WTC11 (cell line): ENCODE measurements at regions not wholly inside any gene's neighbourhood (a gene's known extent, or its start where the extent isn't known, plus 50 kb on each side); places are given as distances from the start of the nearest gene placed in this dataset.

Source experiments
- ATAC-seq: fragments of 200-7000 bp; cut with Tn5 transposase; 2 replicates; pipeline ENCODE4 v1.10.0; 2021; ENCODE audit warnings: mild to moderate bottlenecking, moderate library complexity
- CTCF ChIA-PET: fragments of 300-600 bp; sonication (Branson Sonifier 250); formaldehyde crosslinking; loops from one replicate; lab custom pipeline; 2021; ENCODE audit warnings: antibody characterized with exemption; lab: Charles Lee
- POLR2A ChIA-PET: fragments of 350-600 bp; sonication (Branson Sonifier 250); formaldehyde crosslinking; loops from one replicate; lab custom pipeline; 2021; ENCODE audit warnings: antibody characterized with exemption; lab: Charles Lee
- DNase-seq: peaks from one replicate; pipeline ENCODE4 v3.0.0; 2021; ENCODE audit warnings: low spot score
- H3K27ac Mint-ChIP-seq: 2 replicates; pipeline ENCODE4 v1.8.0; 2021; ENCODE audit warnings: mixed read lengths
- H3K27me3 Mint-ChIP-seq: 2 replicates; pipeline ENCODE4 v1.8.0; 2021; ENCODE audit warnings: low read depth, mild to moderate bottlenecking, moderate library complexity, mixed read lengths
- H3K36me3 Mint-ChIP-seq: 2 replicates; pipeline ENCODE4 v1.8.0; 2021; ENCODE audit warnings: mixed read lengths
- H3K4me1 Mint-ChIP-seq: 2 replicates; pipeline ENCODE4 v1.8.0; 2022; ENCODE audit warnings: mixed read lengths
- H3K4me3 Mint-ChIP-seq: 2 replicates; pipeline ENCODE4 v1.8.0; 2021; ENCODE audit warnings: mild to moderate bottlenecking, moderate library complexity, mixed read lengths
- H3K9me3 Mint-ChIP-seq: 2 replicates; pipeline ENCODE4 v1.8.0; 2021; ENCODE audit warnings: mixed read lengths
- ATF6 ChIP-seq: sonication (generic); formaldehyde crosslinking; IDR thresholded peaks from 2 replicates; pipeline ENCODE4 v1.8.1; 2023; ENCODE audit warnings: mild to moderate bottlenecking, missing genetic modification reagents
- CREB1 ChIP-seq: sonication (generic); formaldehyde crosslinking; IDR thresholded peaks from 2 replicates; pipeline ENCODE4 v1.8.0; 2023; ENCODE audit warnings: mild to moderate bottlenecking, missing genetic modification reagents
- CREM ChIP-seq: sonication (generic); formaldehyde crosslinking; IDR thresholded peaks from 2 replicates; pipeline ENCODE4 v1.8.1; 2022; ENCODE audit warnings: mild to moderate bottlenecking, missing genetic modification reagents, moderate library complexity
- ELF4 ChIP-seq: sonication (generic); formaldehyde crosslinking; IDR thresholded peaks from 2 replicates; pipeline ENCODE4 v1.8.1; 2022; ENCODE audit warnings: low read depth, mild to moderate bottlenecking, moderate library complexity, missing genetic modification reagents
- ERG ChIP-seq: fragments of 250-450 bp; sonication (Bioruptor Pico); IDR thresholded peaks from 2 replicates; pipeline ENCODE4 v1.8.0; 2021; ENCODE audit warnings: mild to moderate bottlenecking
- ESRRA ChIP-seq: sonication (generic); formaldehyde crosslinking; IDR thresholded peaks from 2 replicates; pipeline ENCODE4 v1.8.1; 2022; ENCODE audit warnings: mild to moderate bottlenecking, missing genetic modification reagents, borderline replicate concordance
- FOXJ3 ChIP-seq: sonication (generic); formaldehyde crosslinking; IDR thresholded peaks from 2 replicates; pipeline ENCODE4 v1.9.0; 2021; ENCODE audit warnings: missing genetic modification reagents, mild to moderate bottlenecking, borderline replicate concordance
- HMGXB4 ChIP-seq: sonication (generic); formaldehyde crosslinking; IDR thresholded peaks from 2 replicates; pipeline ENCODE4 v1.8.1; 2023; ENCODE audit warnings: mild to moderate bottlenecking, moderate library complexity, missing genetic modification reagents
- JAZF1 ChIP-seq: fragments of 250-450 bp; sonication (Bioruptor Pico); IDR thresholded peaks from 2 replicates; pipeline ENCODE4 v1.9.0; 2021; ENCODE audit warnings: moderate library complexity, mild to moderate bottlenecking, inconsistent platforms
- MXD4 ChIP-seq: fragments of 250-450 bp; sonication (Bioruptor Pico); IDR thresholded peaks from 2 replicates; pipeline ENCODE4 v1.8.0; 2021; ENCODE audit warnings: mild to moderate bottlenecking, moderate library complexity, borderline replicate concordance
- NFYB ChIP-seq: sonication (generic); formaldehyde crosslinking; conservative IDR thresholded peaks from 2 replicates; pipeline ENCODE4 v1.8.0; 2022; ENCODE audit warnings: low read depth, missing genetic modification reagents
- OVOL2 ChIP-seq: fragments of 250-450 bp; sonication (Bioruptor Pico); IDR thresholded peaks from 2 replicates; pipeline ENCODE4 v1.9.0; 2021; ENCODE audit warnings: mild to moderate bottlenecking, borderline replicate concordance
- PRRX2 ChIP-seq: fragments of 250-450 bp; sonication (Bioruptor Pico); IDR thresholded peaks from 2 replicates; pipeline ENCODE4 v1.8.0; 2021; ENCODE audit warnings: mild to moderate bottlenecking
- SMAD3 ChIP-seq: sonication (generic); formaldehyde crosslinking; IDR thresholded peaks from 2 replicates; pipeline ENCODE4 v1.8.0; 2022; ENCODE audit warnings: missing genetic modification reagents, mild to moderate bottlenecking, borderline replicate concordance
- TCF7 ChIP-seq: sonication (generic); formaldehyde crosslinking; IDR thresholded peaks from 2 replicates; pipeline ENCODE4 v1.8.0; 2022; ENCODE audit warnings: mild to moderate bottlenecking, low read depth, missing genetic modification reagents, moderate library complexity
- TP53 ChIP-seq: sonication (generic); formaldehyde crosslinking; IDR thresholded peaks from 2 replicates; pipeline ENCODE4 v1.8.1; 2023; ENCODE audit warnings: mild to moderate bottlenecking, missing genetic modification reagents
- ZNF232 ChIP-seq: sonication (generic); formaldehyde crosslinking; IDR thresholded peaks from 2 replicates; pipeline ENCODE4 v1.8.0; 2022; ENCODE audit warnings: mild to moderate bottlenecking, missing genetic modification reagents
- ZNF396 ChIP-seq: fragments of 250-450 bp; sonication (Bioruptor Pico); IDR thresholded peaks from 2 replicates; pipeline ENCODE4 v1.8.0; 2021; ENCODE audit warnings: mild to moderate bottlenecking, moderate library complexity, borderline replicate concordance
- TF ChIP-seq, protein P1 (sequence below): fragments of 250-450 bp; sonication (Bioruptor Pico); IDR thresholded peaks from 2 replicates; pipeline ENCODE4 v2.1.2; 2022; ENCODE audit warnings: mild to moderate bottlenecking, moderate library complexity
- TF ChIP-seq, protein P2 (sequence below): sonication (generic); formaldehyde crosslinking; IDR thresholded peaks from 2 replicates; pipeline ENCODE4 v1.8.1; 2023; ENCODE audit warnings: mild to moderate bottlenecking, missing genetic modification reagents
- TF ChIP-seq, protein P3 (sequence below): fragments of 250-450 bp; sonication (Bioruptor Pico); IDR thresholded peaks from 2 replicates; pipeline ENCODE4 v1.9.0; 2021; ENCODE audit warnings: moderate library complexity, mild to moderate bottlenecking, inconsistent platforms, borderline replicate concordance
- TF ChIP-seq, protein P4 (sequence below): fragments of 250-450 bp; sonication (Bioruptor Pico); conservative IDR thresholded peaks from 2 replicates; pipeline ENCODE4 v1.9.0; 2021; ENCODE audit warnings: mild to moderate bottlenecking
- TF ChIP-seq, protein P5 (sequence below): sonication (generic); formaldehyde crosslinking; IDR thresholded peaks from 2 replicates; pipeline ENCODE4 v1.8.1; 2022; ENCODE audit warnings: low read depth, mild to moderate bottlenecking, moderate library complexity, missing genetic modification reagents, borderline replicate concordance
- TF ChIP-seq, protein P6 (sequence below): sonication (generic); formaldehyde crosslinking; IDR thresholded peaks from 2 replicates; pipeline ENCODE4 v1.8.0; 2022; ENCODE audit warnings: mild to moderate bottlenecking, missing genetic modification reagents

DNA sequence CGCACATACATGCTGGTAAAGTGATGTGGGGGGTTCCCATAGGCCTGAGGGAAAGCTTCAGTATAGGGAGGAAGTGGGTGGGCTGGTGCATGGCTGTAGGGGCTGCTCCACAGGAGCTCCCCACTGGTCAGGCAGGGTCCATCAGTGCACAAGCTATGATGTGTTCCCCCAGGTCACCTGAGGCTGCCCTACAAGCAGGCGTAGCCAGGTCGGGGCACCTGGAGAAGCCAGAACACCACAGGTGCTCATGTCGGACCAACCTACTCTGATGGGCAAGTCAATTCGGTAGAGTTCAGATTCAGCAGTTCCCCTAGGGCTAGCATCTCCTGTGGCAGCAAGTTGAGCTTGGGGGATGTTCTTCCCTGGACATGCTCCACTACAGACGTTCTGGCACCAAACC lies 103.3 kb upstream of the EPHA5 start:
- ATAC-seq = no peak
- DNase-seq = no peak
- Mint-ChIP-seq H3K9me3 (peaks cover 80% of the 10 kb centered on the region), H3K36me3 (peaks cover 67% of the 10 kb centered on the region), H3K4me3 (no peak overlapping the region), H3K27ac (no peak overlapping the region), H3K27me3 (peaks cover 11% of the 10 kb centered on the region), H3K4me1 (no peaks in the 10 kb centered on the region)
- POLR2A ChIA-PET = no interaction called here
- CTCF ChIA-PET = no interaction called here
- TF ChIP-seq ESRRA (no peak), PRRX2 (CRISPR knock-in tag) (no peak), OVOL2 (no peak), HMGXB4 (CRISPR knock-in tag) (no peak), MXD4 (CRISPR knock-in tag) (no peak), SMAD3 (CRISPR knock-in tag) (no peak), FOXJ3 (CRISPR knock-in tag) (no peak), ZNF396 (no peak), CREM (CRISPR knock-in tag) (no peak)
- TF ChIP-seq, protein P1, sequence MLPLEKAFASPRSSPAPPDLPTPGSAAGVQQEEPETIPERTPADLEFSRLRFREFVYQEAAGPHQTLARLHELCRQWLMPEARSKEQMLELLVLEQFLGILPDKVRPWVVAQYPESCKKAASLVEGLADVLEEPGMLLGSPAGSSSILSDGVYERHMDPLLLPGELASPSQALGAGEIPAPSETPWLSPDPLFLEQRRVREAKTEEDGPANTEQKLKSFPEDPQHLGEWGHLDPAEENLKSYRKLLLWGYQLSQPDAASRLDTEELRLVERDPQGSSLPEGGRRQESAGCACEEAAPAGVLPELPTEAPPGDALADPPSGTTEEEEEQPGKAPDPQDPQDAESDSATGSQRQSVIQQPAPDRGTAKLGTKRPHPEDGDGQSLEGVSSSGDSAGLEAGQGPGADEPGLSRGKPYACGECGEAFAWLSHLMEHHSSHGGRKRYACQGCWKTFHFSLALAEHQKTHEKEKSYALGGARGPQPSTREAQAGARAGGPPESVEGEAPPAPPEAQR (CRISPR knock-in tag) = no peak
- TF ChIP-seq, protein P2, sequence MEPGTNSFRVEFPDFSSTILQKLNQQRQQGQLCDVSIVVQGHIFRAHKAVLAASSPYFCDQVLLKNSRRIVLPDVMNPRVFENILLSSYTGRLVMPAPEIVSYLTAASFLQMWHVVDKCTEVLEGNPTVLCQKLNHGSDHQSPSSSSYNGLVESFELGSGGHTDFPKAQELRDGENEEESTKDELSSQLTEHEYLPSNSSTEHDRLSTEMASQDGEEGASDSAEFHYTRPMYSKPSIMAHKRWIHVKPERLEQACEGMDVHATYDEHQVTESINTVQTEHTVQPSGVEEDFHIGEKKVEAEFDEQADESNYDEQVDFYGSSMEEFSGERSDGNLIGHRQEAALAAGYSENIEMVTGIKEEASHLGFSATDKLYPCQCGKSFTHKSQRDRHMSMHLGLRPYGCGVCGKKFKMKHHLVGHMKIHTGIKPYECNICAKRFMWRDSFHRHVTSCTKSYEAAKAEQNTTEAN = no peak
- TF ChIP-seq, protein P3, sequence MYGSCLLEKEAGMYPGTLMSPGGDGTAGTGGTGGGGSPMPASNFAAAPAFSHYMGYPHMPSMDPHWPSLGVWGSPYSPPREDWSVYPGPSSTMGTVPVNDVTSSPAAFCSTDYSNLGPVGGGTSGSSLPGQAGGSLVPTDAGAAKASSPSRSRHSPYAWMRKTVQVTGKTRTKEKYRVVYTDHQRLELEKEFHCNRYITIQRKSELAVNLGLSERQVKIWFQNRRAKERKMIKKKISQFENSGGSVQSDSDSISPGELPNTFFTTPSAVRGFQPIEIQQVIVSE = no peak

- Mint-ChIP-seq H3K4me3 (no peak overlapping the region), H3K36me3 (no peaks in the 10 kb centered on the region), H3K27ac (no peak overlapping the region), H3K4me1 (no peaks in the 10 kb centered on the region), H3K27me3 (no peaks in the 10 kb centered on the region), H3K9me3 (no peaks in the 10 kb centered on the region)
- no peak for DNase-seq
- no peak for ATAC-seq
- ChIA-PET POLR2A (no interaction called here), CTCF (no interaction called here)
- no peak for TF ChIP-seq TP53
- TF ChIP-seq JAZF1 (CRISPR knock-in tag) = no peak
- TF ChIP-seq, protein P4, sequence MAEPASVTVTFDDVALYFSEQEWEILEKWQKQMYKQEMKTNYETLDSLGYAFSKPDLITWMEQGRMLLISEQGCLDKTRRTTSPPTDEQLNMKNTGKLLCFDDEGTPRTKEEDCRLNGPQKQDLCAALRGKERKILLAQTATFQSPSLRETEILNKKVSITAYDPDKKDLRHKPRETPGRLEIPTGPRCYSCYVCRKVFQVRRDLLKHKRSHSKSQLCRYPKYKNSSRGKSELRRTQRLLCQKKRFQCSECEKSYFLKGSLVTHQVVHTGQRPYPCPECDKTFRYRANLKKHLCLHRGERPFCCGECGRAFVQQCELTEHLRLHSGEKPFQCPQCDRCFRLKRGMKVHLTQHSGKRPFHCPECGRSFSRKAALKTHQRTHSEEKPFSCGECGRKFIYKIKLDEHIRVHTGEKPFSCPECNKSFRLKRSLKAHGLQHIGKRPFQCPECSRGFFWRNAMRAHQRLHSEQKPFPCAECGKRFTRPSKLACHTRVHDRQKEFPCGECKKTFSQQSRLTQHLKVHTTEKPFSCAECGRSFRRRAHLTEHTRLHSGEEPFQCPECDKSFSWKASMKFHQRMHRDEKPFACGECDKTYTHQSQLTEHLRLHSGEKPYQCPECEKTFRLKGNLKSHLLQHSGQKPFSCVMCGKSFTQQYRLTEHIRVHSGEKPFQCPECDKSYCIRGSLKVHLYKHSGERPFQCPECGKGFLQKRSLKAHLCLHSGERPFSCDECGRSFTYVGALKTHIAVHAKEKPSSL = no peak
- no peak for TF ChIP-seq ELF4 (CRISPR knock-in tag)
- TF ChIP-seq MXD4 (CRISPR knock-in tag) = no peak
- TF ChIP-seq, protein P5, sequence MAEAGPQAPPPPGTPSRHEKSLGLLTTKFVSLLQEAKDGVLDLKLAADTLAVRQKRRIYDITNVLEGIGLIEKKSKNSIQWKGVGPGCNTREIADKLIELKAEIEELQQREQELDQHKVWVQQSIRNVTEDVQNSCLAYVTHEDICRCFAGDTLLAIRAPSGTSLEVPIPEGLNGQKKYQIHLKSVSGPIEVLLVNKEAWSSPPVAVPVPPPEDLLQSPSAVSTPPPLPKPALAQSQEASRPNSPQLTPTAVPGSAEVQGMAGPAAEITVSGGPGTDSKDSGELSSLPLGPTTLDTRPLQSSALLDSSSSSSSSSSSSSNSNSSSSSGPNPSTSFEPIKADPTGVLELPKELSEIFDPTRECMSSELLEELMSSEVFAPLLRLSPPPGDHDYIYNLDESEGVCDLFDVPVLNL (CRISPR knock-in tag) = no peak
- no peak for TF ChIP-seq NFYB (CRISPR knock-in tag)
- TF ChIP-seq, protein P6, sequence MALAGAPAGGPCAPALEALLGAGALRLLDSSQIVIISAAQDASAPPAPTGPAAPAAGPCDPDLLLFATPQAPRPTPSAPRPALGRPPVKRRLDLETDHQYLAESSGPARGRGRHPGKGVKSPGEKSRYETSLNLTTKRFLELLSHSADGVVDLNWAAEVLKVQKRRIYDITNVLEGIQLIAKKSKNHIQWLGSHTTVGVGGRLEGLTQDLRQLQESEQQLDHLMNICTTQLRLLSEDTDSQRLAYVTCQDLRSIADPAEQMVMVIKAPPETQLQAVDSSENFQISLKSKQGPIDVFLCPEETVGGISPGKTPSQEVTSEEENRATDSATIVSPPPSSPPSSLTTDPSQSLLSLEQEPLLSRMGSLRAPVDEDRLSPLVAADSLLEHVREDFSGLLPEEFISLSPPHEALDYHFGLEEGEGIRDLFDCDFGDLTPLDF (CRISPR knock-in tag) = no peak
- TF ChIP-seq ZNF232 (CRISPR knock-in tag) = no peak
- TF ChIP-seq ATF6 (CRISPR knock-in tag) = no peak
- TF ChIP-seq ERG = no peak
- no peak for TF ChIP-seq TCF7 (CRISPR knock-in tag)
- no peak for TF ChIP-seq CREB1
Observed at GRCh38 chr4:65747386-65747785, 77.1 kb upstream of the EPHA5 start.
